B cell (primary cell): ENCODE measurements at regions not wholly inside any gene's neighbourhood (a gene's known extent, or its start where the extent isn't known, plus 50 kb on each side); places are given as distances from the start of the nearest gene placed in this dataset.

Source experiments
- EZH2 ChIP-seq: IDR thresholded peaks from 2 replicates; pipeline ENCODE4 v1.6.1; 2012; ENCODE audit warnings: borderline replicate concordance, low read depth, mild to moderate bottlenecking, moderate library complexity, low read length; ENCODE audit not compliant: insufficient read depth, poor library complexity, severe bottlenecking
- TF ChIP-seq, protein P1 (sequence below): fragments of 200-600 bp; IDR thresholded peaks from one replicate; pipeline ENCODE4 v1.8.0; 2022; ENCODE audit warnings: antibody characterized with exemption, mild to moderate bottlenecking

DNA sequence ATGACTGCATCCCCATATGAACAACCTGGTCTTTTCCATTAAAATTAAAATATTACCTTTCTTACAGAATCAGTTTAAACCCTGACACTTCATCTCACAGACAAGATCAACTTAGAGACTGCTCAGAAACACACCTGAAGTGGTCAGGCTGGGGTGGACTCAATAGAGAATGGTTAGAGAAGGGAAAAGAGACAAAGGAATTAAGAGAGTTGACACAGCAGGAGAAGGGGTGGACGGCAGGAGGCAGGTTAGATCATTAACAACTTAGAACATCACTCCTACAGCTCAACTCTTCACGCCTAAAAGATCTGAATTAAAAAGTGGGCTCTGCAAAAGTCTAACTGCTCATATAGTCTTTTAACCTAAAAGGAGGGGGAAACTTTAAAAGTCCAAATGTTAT, 157.7 kb upstream of the COL1A2 start:
- TF ChIP-seq, protein P1, sequence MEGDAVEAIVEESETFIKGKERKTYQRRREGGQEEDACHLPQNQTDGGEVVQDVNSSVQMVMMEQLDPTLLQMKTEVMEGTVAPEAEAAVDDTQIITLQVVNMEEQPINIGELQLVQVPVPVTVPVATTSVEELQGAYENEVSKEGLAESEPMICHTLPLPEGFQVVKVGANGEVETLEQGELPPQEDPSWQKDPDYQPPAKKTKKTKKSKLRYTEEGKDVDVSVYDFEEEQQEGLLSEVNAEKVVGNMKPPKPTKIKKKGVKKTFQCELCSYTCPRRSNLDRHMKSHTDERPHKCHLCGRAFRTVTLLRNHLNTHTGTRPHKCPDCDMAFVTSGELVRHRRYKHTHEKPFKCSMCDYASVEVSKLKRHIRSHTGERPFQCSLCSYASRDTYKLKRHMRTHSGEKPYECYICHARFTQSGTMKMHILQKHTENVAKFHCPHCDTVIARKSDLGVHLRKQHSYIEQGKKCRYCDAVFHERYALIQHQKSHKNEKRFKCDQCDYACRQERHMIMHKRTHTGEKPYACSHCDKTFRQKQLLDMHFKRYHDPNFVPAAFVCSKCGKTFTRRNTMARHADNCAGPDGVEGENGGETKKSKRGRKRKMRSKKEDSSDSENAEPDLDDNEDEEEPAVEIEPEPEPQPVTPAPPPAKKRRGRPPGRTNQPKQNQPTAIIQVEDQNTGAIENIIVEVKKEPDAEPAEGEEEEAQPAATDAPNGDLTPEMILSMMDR: no peak
- no peak for TF ChIP-seq EZH2
